Muscle of back (tissue), 3 donors: ENCODE measurements at regions not wholly inside any gene's neighbourhood (a gene's known extent, or its start where the extent isn't known, plus 50 kb on each side); places are given as distances from the start of the nearest gene placed in this dataset.

Experiments
- DNase-seq, 3 donors: peaks; one replicate each; pipeline versions ENCODE4 v3.0.0 to v3.0.0-alpha.2; 2013

DNA sequence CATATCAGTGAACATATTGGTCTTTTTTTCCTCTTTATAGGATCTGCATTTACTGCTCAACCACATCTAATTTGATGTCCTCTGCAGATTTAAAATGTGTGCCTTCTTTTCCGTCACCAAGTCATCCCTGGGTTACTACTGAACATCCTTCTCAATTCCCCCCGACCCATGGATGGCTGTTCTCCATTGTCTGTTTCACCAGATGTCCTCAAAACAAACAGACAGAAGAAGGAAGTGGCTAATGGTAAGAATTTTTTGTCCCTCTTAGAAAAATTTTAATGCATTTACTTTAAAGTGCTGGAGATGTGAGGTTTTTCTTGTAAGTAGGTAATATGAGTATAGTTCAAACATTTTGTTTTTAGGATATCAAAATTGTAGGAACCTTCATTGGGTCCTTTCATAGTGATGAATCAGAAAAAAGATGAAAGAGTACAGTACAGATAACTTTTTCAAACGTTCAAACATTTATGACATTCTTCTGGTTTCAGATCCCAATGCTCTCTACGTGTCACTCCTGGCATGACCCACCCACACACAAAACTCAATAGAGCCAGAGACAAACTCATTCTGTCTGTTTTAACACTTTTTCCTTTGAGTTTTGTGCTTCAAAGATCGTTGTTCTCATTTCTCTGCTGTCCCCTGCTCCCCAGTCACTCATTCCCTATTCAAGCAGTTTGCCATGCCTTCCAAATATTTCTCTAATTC is 276.4 kb downstream of the PRL start:
- DNase-seq, result no peak

DNA sequence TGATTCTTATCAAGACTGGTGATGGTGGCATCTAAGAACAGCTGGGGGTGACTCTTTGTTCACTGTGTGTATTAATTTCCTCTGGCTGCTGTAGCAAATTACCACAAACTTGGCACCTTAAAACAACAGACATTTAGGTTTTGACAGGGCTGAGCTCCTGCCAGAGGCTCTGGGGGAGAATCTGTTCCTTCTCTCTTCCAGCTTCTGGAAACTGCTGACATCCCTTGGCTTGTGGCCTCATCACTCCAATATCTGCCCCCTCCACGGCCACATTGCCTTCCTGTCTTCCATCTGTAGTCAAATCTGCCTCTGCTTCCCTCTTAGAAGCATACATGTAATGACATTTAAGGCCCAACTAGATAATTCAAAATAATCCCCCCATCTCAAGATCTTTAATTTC is 274.9 kb downstream of the PRL start:
- no peak for DNase-seq

DNA sequence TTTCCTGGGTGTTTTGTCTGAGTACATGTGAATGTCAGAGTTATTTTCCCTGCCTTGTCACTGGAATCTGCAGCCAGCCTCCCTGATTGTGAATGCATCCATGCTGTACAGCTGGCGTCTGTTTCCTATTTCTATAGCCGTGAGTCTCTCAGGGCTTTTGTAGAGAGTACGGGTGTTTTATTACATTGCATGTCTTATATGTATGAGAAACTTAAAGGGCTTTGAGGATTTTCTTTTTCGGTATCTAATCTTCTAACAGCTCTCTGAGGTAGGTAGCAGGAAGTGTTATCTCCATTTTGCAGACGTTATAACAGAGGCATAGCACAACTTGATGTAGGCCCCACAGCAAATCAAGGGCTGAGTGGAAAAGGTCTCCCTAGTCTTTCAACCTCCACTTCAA is 272.9 kb downstream of the PRL start:
- peak in 1 of 3 donors; percentile 80 for DNase-seq

DNA sequence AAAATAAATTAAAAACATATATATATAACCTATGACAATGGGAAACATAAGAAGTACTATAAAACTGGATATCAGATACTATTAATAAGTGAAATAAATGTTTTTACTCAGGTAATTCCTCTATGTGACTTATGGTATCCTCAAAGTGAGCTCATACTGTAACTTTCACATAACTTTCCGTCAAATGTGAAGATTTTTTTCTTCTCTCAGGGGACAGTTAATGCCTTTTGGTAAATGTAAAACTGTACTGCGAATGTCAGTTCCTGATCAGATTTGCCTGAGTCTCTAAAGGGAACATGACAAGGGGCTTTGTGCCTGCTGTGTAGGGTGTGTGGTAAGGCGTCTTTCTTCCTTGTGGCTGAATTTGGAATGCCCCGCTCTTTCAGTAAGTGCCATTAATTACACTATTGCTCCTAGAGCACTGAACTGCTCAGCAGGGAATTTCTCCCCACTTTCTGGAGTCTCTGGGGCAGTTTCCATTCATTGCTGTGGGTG is 271.8 kb downstream of the PRL start:
- DNase-seq, result peak in 1 of 3 donors; percentile 39

DNA sequence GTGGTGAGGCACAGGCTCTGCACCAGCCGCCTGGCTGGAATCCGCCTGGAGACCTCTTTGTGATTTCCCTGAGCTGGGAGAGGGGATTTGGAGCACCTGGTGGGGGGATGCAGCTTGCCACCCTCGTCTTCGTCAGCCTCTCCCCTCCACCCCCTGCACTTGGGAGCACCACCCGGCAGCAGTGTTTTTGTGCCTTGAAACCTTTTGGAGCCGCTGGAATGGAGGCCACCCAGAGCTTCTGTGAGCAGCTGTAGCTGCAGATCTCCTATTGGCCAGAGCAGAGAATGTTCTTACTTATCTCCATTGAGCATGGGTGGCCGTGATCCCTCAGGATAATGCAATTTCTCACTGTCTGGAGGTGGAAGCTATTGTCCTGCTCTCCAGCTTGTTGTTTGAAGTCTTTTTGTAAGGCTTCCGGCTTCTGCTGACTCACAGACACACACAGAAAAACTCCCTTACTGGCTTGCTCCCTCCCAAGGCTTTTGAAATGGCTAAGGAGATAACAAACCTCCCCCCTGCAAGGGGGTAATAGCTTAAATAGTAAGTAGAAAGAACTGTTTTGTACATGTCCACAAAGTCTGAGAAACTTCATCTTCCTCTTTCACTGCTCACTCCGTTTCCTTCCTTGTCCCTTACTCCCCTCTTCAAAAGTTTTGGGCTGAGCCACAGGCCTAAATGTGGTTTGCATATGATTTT is 271.2 kb downstream of the PRL start:
- peak; percentile 62 to 82 (median 80) for DNase-seq

DNA sequence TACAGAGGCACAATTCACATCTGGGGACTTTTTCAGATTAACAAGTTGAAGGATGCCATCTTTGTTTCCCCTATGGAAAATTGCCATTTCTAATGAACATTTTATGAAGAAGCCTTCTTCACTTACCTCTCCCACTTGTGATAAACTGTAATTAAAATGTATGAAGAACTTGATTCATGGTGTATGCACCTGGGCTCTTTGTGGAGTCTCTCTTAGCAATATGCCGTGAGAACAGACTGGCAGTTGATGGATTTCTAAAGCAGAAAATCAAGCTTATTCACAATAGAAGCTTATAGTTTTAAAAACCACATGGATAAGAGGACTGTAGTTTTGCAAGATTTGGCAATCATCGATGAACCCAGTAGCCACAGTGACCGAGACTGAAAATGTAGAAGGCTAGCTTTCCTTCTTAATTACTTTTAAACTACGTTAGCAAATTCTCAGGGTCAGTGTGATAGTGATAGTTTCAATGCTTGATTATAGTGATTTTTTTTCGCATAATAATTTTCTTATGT is 270.6 kb downstream of the PRL start:
- DNase-seq, result no peak

DNA sequence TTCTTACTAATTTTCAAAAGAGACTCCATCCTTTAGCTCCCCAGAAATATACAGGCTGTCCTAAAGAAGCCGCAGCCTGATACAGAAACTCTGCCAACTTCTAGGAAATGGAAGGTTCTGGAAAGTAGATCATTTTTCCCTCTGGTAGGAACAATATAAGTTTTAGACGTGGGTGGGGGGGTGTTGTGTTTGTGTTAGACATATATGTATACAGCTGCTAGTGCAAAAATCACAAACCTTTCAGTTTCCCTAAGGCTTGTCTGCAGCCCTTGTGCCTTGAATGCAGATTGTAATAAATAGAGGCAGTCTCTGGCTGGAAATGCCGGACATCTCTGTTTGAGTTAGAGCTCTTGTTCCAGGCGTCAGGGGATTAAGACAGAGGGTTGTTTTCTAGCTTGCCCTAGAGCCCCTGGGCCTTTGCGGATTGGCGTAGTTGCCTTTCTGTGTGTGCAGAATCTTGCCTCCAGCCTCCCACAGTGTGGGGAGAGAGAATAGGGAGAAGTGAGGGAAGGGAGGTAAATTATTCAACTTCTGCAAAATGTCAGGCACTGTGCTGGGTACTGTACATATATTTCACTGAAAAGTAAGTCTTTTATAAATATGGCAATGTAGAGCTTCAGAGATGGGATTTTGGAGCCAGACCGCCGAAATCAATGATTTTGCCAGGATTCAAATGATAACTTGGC is 269.7 kb downstream of the PRL start:
- peak in 1 of 3 donors; percentile 63 for DNase-seq

DNA sequence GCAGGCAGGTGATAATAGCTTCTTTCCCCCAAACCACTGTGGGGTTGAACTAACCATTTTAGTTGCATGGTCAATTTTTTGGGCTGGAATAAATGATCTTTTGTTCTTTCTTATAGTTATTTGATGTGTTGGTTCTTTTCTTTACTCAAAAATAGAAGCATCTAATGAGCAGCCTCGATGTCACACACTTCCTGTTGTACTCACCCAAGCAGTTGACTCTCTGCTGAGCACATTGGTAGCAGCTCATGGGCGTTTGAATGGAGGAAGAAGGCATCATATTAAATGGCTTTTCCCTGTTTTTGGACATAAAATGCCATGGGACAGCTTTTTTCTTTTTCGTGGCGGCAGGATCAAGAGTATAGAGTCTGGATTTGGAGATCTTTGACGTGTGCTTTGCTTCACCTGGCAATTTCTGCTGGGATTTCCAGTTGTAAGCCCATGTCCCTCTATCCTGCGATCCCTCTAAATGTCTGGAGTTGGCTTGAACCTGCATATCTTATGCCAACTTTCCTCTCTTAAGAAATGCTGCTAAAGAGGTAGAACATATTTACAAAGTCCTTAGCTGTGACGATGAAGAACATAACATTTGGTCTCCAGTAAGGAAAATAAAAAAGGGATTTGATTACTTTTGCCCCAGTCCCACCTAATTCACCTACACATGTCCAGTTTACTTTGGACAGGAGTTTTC is 268.3 kb downstream of the PRL start:
- peak in 1 of 3 donors; percentile 53 for DNase-seq

DNA sequence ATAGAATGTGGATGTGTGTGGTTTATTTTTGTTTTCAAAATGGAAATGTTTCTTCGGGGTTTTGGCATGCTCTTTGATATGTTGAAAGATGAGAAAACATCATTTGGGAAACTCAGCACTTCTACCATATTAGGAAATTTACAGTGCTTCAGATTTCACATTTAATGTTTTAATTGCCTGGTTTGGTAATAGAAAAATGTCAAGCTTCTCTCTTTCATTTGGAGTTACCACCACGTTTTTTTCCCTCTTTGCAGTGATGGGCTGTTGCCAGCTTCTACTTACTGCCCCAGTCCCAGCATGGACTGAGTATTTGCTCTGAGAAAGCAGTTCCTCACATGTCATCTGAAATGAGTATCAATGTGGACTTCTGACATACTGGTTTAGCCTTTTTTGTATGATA is 267.7 kb downstream of the PRL start:
- DNase-seq, result peak in 1 of 3 donors; percentile 48

DNA sequence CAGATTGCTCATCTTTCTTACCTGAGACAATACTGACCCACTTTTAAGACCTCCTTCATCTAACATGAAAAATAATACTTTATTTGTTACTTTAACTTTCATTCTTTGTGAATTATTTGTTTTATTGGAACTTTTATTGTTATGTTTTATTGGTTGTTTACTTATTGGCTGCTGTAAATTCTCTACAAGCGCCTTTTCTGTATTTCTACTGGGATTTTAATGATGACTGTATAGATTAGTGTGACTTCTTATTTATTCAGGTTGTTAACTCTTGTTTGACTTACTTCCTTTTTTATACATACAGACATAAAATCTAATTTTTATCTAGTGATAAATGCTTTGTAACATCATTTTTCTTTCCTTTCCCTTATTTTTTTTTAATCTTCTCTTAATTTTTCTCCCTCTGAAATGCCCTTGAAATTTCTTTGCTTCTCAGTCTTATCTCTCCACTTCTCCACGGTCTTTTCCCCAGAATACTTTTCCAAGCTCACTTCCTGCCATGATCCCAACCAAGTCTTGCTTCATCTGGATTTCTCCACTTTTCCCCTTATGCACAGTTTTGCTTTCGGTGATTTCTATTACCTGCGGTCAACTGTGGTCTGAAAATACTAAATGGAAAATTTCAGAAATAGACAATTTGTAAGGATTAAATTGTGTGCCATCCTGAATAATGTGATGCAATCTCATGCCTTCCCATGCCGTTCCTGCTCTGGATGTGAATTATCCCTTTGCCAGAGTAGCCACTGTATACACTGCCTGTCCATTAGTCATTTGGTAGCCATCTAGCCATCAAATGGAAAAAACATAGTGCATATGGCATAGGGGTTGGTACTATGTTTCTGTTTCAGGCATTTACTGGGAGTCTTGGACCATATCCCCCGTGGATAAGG is 265.9 kb downstream of the PRL start:
- no peak for DNase-seq

DNA sequence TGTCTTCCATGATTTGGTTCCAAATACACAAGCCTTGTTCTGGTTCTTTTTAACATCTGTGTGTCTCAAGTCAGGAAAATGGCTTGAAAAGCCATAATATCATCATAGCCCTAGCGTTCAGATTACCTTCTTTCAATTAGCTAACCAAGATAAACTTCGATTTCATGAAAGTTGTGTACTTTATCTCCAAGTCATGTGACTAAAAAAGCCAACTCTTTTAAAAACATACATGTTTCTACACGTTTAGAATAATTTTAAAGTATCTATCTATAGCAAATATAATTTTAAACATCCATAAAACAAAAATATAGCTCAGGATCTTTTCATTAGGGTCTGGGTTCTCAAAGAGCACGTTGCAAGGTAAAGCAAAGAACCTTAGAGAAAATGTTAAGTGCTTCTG is 261.1 kb downstream of the PRL start:
- no peak for DNase-seq

DNA sequence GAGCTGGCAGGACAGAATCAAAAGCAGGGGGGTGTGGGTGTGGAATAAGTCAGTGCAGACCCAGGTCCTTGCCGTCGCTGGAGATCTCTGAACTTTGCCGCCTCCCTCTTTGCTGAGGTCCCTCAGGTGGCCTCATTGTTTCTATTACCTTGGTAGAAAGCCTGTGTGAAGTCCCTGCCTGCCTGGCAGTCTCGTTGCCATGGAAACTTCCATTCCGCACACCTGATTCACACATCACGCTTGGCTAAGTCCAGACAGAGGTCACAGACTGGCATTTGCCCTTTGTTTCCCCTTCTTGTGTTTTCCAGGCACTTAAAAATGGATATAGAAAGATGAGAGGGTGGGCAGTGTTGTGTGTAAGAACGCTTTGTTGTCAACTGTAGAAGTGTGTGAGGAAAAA is 260.6 kb downstream of the PRL start:
- DNase-seq, result no peak

DNA sequence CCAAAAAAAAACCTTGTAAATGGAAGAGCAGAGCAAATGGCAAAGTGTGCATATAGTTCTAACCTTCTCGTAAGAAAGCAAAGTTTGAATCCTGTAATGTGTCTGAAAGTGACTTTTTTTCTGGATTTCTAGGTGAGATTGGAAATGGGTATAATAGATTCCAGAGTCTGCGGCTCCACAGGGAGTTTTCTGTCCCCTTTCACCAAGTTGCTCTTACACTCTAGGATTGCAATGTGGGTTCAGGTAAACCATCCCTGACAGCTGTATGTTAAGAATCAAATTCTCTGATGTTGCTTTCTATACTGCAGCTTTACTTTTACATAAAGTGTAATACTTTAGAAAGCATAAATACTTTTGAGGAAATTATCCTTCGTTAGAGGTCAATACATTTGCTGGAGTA is 260.1 kb downstream of the PRL start:
- no peak for DNase-seq

DNA sequence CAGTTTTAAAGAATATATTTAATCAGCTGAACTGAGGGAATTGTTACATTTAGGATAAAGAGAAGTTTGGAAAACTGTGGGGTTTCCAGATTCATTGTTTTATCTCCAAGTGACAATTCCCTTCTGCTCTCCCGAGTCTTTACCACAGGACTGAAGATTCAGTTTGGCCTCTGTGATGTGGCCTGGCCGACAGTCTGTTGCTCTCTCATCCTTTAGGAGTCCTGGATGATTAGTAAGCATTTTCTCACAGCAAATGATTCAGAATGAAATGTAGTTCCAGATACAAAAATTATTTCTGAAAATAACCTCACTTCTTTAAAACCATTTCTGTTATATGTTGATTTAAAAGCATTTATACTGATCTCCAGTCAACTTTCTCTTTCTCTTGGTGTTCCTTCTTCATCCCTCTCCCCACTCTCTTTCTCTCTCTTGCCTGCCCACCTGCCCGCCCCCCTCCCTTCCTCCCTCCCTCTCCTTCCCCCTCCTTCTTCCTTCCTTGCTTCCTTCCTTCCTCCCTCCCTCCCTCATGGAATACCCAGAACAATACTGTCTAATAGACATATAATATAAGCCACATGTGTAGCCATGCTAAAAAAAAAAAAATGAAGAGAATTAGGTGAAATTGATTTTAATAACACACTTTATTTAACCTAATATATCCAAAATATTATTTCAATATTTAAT is 254.9 kb downstream of the PRL start:
- DNase-seq, result peak; percentile 52 to 69 (median 53)

DNA sequence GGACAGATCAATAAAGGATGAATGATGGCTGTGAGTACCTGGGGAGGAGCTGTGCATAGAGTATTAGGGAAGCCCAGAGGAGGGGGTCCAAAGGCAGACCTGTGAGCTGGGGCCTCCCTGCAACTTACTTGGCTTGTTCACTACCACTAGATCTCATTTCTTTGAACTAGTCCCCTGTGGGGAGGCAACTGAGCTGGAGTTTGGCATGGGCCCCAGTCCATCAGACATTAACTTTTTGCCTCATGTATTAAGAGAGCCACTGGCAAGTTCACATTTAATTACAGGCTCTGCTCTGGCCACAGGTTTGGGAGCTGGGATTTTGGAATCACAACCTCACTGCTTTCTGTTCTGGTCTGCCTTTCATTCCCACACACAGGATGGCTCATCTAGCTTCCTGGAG is 254.1 kb downstream of the PRL start:
- peak in 2 of 3 donors; percentile 55 to 76 for DNase-seq

DNA sequence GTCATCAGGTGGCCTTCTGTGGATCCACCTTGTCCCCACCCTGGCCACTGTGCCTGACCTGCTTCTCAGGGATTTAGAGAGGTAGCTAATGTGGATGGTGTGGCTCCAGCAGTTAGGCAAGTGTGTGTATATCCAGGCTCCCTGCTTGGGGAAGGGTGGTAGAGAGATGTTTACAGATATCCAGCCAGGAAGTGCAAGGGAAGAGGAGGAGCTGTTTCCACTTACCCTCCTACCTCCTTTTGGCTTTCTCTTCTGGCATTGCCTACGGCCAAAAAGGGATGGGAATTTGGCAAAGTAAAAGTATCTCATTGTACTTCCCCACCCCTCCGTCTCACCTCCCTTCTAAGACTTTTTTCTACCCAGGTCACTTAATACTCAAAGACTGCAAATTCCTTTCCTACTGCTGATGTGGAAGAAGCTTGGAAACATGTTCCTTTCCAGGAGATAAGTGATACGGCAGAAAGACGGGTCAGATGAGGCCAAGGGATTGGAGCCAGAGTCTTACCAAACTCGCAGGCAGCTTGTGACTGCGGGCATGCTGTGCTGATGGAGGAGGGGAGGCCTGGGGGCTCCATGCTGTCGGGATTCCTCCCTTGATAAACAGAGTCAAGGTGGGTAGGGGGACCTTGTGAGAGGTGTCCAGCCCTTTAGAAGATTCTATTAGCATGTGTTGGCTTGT is 253.4 kb downstream of the PRL start:
- DNase-seq, result peak in 2 of 3 donors; percentile 42 to 61

DNA sequence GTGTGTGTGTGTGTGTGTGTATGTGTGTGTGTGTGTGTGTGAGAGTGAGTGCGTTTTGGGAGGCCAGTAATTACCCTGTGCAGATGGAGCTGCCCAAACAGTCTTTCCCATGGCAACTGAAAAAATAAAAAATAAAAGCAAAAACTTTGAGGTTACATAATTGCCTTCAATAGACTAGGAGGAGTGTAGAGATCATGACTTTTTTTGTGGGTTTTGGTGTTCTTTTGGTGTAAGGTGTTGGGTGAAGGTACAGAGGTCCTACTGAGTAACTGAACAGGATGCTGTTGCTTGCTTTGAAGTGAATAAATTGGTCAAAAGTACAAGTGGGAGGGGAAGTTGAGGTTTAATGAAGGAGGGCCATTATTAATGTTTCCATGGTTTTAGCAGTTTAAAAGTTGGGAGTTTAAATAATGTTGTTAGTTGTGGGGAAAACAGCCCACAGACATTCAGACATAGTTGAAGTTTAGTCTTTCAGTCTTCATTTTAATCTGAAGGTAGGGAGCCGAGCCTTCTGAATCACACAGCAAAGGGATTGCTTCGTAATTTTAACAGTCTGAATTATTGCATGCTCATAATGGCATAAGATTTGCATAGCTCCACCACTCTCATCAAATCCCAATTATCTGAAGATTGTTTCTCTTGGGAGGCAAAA is 251.4 kb downstream of the PRL start:
- no peak for DNase-seq

DNA sequence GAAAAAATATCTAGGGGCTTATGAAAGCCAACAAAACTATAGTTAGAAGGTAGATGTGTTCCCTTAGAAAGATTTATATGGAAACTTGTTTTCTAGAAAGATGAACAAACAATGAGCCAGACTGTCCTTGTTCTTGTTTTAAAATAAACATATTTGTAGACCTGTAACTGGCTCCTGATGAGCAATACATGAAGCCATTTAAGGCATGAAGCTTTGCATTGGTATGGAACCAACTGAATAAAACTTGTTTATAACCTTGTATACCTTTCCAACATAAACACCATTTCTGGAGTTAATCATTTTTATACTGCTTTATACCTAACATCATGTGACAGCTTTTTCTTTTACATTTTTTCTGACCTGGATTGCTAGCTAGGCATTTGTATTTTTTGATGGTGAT is 247.8 kb downstream of the PRL start:
- DNase-seq, result no peak

DNA sequence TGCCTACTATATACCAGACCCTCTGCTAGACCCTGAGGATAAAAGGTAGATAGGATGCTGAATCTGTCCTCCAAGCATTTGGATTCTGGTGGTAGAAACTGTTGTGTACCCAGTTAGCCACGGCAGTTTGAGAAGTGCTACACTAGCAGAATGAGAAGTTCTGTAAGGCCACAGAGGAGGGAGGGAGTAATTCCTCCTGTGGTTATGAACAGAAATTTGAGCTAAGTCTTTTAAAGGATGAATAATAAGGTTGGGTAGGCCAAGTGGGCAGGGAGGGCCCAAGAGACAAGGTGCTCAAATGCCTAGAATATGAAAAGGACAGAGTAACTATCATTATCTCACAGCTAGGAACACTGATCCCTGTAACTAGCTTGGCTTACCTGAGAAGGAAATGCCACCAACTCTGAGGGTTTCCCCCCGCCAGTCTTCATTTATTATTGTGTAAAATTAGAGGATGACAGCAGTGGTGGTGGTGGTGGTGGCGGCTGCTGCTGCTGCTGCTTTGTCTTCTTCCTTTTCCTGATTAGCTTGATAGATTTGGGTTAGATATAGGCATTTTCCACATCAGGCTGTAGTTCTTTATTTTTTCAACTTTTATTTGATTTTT is 243.3 kb downstream of the PRL start:
- no peak for DNase-seq
